T-cell (primary cell): ENCODE measurements at regions not wholly inside any gene's neighbourhood (a gene's known extent, or its start where the extent isn't known, plus 50 kb on each side); places are given as distances from the start of the nearest gene placed in this dataset.

Experiments
- ATAC-seq, 4 experiments: fragments of 200-7000 bp in 3 of 4; fragments of 150-1000 bp in 1 of 4; cut with Tn5 transposase; replicated peaks in 1 of 4; 1 replicate in 3 of 4; 2 replicates in 1 of 4; pipeline ENCODE4 v1.10.0; 2021; ENCODE audit warnings: moderate library complexity in 3 of 4, mild to moderate bottlenecking in 2 of 4, moderate number of reproducible peaks in 1 of 4
- CTCF ChIA-PET, 2 donors: fragments of 300-600 bp; sonication (Branson Sonifier 250); formaldehyde crosslinking; loops; one replicate each; lab custom pipeline; 2022; ENCODE audit warnings: antibody characterized with exemption in 2 of 2; lab: Charles Lee
- POLR2A ChIA-PET, 2 donors: fragments of 300-600 bp; sonication (Branson Sonifier 250); formaldehyde crosslinking; loops; one replicate each; lab custom pipeline; 2022; ENCODE audit warnings: antibody characterized with exemption in 2 of 2; lab: Charles Lee
- DNase-seq, 35 experiments: peaks; one replicate each; pipeline versions ENCODE4 v3.0.0 to v3.0.0-alpha.2; 2013 to 2023
- H3K27ac ChIP-seq: one replicate; pipeline ENCODE4 v1.5.1; 2013; ENCODE audit warnings: low read length
- H3K27me3 ChIP-seq, 2 experiments: replicated peaks in 1 of 2; 1 replicate in 1 of 2; 2 replicates in 1 of 2; pipeline versions ENCODE4 v1.6.1 to v1.7.0; 2013; ENCODE audit warnings: low read length in 1 of 2, mixed read lengths in 1 of 2; ENCODE audit not compliant: control insufficient read depth in 2 of 2, insufficient read depth in 2 of 2; ENCODE audit errors: extremely low read depth in 1 of 2
- H3K36me3 ChIP-seq, 2 donors: 1 replicate in 1 of 2; 2 replicates in 1 of 2; pipeline versions ENCODE4 v1.6.1 to v1.7.0; 2013; ENCODE audit warnings: low read length in 1 of 2; ENCODE audit not compliant: control insufficient read depth in 2 of 2, insufficient read depth in 1 of 2; ENCODE audit errors: extremely low read depth in 1 of 2
- H3K4me1 ChIP-seq, 2 experiments: 1 replicate in 1 of 2; 2 replicates in 1 of 2; pipeline versions ENCODE4 v1.6.1 to v1.7.0; 2013; ENCODE audit warnings: low read length in 2 of 2, mixed read lengths in 1 of 2; ENCODE audit not compliant: insufficient read depth in 2 of 2, control insufficient read depth in 1 of 2; ENCODE audit errors: extremely low read depth in 1 of 2
- H3K4me3 ChIP-seq, 2 donors: 1 replicate in 1 of 2; 2 replicates in 1 of 2; pipeline versions ENCODE4 v1.5.1 to v1.7.0; 2013; ENCODE audit warnings: mild to moderate bottlenecking in 2 of 2, low read length in 1 of 2, moderate library complexity in 1 of 2; ENCODE audit not compliant: control insufficient read depth in 1 of 2; ENCODE audit errors: extremely low read depth in 1 of 2
- H3K9me3 ChIP-seq: 2 replicates; pipeline ENCODE4 v1.7.0; 2013
- H3K27ac Mint-ChIP-seq, 2 donors: one replicate each; pipeline ENCODE4 v1.8.0; 2020 to 2021; ENCODE audit warnings: mild to moderate bottlenecking in 2 of 2, mixed read lengths in 2 of 2
- H3K27me3 Mint-ChIP-seq, 2 donors: one replicate each; pipeline ENCODE4 v1.8.0; 2021 to 2022; ENCODE audit warnings: mixed read lengths in 2 of 2
- H3K36me3 Mint-ChIP-seq: one replicate; pipeline ENCODE4 v1.8.0; 2021; ENCODE audit warnings: mixed read lengths
- H3K4me1 Mint-ChIP-seq, 3 donors: one replicate each; pipeline ENCODE4 v1.8.0; 2020 to 2022; ENCODE audit warnings: mixed read lengths in 3 of 3, mild to moderate bottlenecking in 1 of 3
- H3K4me3 Mint-ChIP-seq, 3 donors: one replicate each; pipeline ENCODE4 v1.8.0; 2020 to 2022; ENCODE audit warnings: mild to moderate bottlenecking in 3 of 3, mixed read lengths in 3 of 3, moderate library complexity in 3 of 3
- H3K9me3 Mint-ChIP-seq, 3 donors: one replicate each; pipeline ENCODE4 v1.8.0; 2020 to 2022; ENCODE audit warnings: mixed read lengths in 3 of 3
- WGBS: methylation state at CpG from one replicate; pipeline ENCODE4 v1.1.5; 2013; ENCODE audit warnings: missing lambda C conversion rate; ENCODE audit not compliant: insufficient coverage; 5-methylcytosine and 5-hydroxymethylcytosine counted together

DNA sequence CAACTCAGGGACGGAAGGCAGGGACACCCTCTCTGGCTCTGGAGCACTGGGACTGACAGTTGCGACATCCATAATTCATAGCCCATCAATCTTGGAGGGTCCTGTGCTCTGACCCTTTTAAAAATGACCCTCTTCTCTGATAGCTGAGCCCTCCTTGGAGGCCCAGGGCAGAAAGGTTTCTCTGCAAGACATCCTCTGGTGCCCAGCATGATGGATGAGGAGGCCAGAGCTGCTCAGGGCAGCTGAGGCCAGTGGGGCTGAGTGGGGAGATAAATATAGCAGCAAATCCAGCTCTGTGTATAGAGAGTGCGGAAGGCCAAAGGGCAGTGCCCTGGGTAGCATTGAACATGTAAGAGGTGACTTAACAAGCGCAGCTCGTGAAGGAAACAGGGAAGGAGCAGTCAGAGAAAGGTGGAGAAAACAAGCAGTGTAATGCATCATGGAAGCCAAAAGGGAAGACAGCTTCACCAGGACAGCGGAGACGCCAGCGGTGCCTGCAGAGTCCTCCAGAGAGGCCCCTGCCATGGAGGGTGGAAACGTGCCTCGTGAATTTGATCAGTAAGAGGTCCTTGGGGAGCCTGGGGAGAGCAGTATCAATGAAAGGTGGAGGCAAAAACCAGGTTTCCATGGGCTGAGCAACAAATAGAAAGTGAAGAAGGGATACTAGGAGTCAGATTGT is 50.4 kb upstream of the FMOD start:
- Mint-ChIP-seq H3K27me3 (peaks cover 25 to 35% of the 10 kb centered on the region in 2 donors), H3K4me3 (no peak overlapping the region), H3K36me3 (no peaks in the 10 kb centered on the region), H3K9me3 (no peaks in the 10 kb centered on the region), H3K4me1 (no peaks in the 10 kb centered on the region), H3K27ac (no peak overlapping the region)
- no peak for ATAC-seq
- Histone ChIP-seq H3K27ac (no peak overlapping the region), H3K4me3 (no peak overlapping the region), H3K36me3 (no peaks in the 10 kb centered on the region), H3K9me3 (no peaks in the 10 kb centered on the region), H3K4me1 (no peaks in the 10 kb centered on the region), H3K27me3 (peaks cover 0 to 8% of the 10 kb centered on the region in 2 experiments)
- DNase-seq = no peak
- POLR2A ChIA-PET = no interaction called here
- CTCF ChIA-PET = no interaction called here
- 75% methylated on average over 9 of the region's 10 CpGs for WGBS

DNA sequence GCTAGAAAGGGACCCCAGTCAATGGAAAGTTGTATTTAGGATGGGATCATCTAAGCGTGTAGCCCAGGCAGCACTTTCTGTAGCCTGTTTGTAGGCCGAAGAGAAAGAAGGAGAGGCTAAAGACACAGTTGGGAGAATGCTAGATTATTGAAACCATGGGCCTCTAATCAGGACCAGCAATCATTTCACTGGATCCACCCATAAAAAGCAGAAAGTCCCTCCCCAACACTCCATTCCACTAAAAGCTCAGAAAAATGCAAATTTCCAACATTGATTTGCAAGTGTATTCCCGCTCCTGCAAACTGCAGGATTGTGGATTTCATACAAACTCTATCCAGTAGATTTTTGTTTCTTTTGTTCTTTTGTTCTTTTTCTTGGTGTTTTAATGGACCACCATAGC is 51.2 kb upstream of the FMOD start:
- CTCF ChIA-PET = no interaction called here
- H3K27ac ChIP-seq = no peak overlapping the region
- WGBS = 100% methylated on average over 1 of the region's 3 CpGs

DNA sequence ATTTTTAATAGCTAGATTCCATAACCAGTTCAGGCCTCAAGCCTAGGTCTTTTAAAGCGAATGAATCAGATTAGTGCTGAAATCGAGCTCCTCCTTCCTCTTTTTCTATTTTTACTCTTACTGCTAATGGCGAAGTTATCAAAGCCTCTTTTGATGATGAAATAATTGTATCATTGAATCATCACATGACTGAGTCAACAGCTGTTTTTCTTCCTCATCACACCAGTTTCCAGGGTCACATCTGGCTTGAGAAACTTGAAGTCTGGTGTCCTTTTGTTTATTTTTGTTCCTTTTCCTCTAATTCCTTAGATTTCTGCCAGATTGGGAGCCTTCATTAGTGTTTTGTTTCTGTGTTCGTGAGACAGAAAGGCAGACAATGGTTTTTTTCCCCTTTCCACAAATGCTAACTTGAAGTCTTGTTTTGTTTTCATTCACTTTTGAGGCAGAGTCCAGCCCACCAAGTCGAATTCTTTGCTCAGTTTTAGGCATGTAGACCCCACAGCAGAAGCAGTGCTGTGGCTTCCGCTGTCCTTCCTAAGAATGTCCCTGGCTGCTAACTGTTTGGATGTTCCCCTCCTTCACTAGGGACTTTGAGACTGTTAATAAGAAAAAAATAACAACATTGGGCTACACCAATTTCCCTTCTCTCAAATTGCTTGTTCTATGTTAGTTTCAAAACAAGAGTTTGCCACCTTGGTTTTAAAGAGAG is 51.9 kb upstream of the FMOD start:
- Mint-ChIP-seq H3K4me1 (no peaks in the 10 kb centered on the region), H3K4me3 (no peak overlapping the region), H3K36me3 (no peaks in the 10 kb centered on the region), H3K27ac (no peak overlapping the region), H3K9me3 (no peaks in the 10 kb centered on the region), H3K27me3 (peaks cover 18 to 33% of the 10 kb centered on the region in 2 donors)
- H3K27ac ChIP-seq = no peak overlapping the region
- WGBS = 0% methylated on average over 1 of the region's 6 CpGs
- no peaks in the 10 kb centered on the region for H3K36me3 ChIP-seq
- DNase-seq (no peak), ATAC-seq (no peak)
- H3K27me3 ChIP-seq = peaks cover 0 to 13% of the 10 kb centered on the region in 2 experiments
- no peaks in the 10 kb centered on the region for H3K9me3 ChIP-seq
- H3K4me1 ChIP-seq = no peaks in the 10 kb centered on the region
- CTCF ChIA-PET = no interaction called here
- POLR2A ChIA-PET = interaction anchor here in 1 of 2 donors (0.6 kb wide), 1 partner anchor 527 kb away, joined by 6 read pairs; no protein-coding TSS in a partner anchor
- no peak overlapping the region for H3K4me3 ChIP-seq

More for the DNA sequence above, 51.2 kb upstream of the FMOD start:
- no peaks in the 10 kb centered on the region for H3K36me3 Mint-ChIP-seq
- H3K27ac Mint-ChIP-seq = no peak overlapping the region
- H3K9me3 Mint-ChIP-seq = no peaks in the 10 kb centered on the region
- ATAC-seq (no peak), DNase-seq (no peak)
- POLR2A ChIA-PET = interaction anchor here in 1 of 2 donors (0.6 kb wide), 1 partner anchor 527 kb away, joined by 6 read pairs; no protein-coding TSS in a partner anchor
- Histone ChIP-seq H3K36me3 (no peaks in the 10 kb centered on the region), H3K4me3 (no peak overlapping the region), H3K27me3 (peaks cover 0 to 13% of the 10 kb centered on the region in 2 experiments), H3K9me3 (no peaks in the 10 kb centered on the region), H3K4me1 (no peaks in the 10 kb centered on the region)
- H3K27me3 Mint-ChIP-seq = peaks cover 22 to 37% of the 10 kb centered on the region in 2 donors
- no peaks in the 10 kb centered on the region for H3K4me1 Mint-ChIP-seq
- no peak overlapping the region for H3K4me3 Mint-ChIP-seq

DNA sequence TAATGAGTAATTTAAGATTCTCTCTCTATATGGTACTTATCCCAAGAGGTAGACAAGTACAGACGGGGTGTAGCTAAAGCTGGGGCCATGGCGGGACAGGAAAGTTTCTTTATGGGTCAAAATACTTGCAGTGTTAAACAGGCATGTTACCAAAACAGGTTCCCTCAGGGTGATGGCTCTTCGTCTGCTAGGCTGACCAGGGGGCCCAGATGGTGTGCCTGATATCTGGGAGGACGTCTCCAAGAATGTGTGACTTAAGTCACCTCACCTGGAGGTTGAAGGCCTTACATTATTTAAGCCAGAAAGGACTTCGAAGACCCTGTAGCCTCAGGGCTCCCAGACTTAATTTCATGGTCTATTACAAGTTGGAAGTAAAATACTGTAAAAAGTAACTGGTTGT is 52.7 kb upstream of the FMOD start:
- Mint-ChIP-seq H3K36me3 (no peaks in the 10 kb centered on the region), H3K27ac (no peak overlapping the region), H3K27me3 (peaks cover 17 to 32% of the 10 kb centered on the region in 2 donors), H3K4me3 (no peak overlapping the region), H3K4me1 (no peaks in the 10 kb centered on the region), H3K9me3 (no peaks in the 10 kb centered on the region)
- Histone ChIP-seq H3K36me3 (no peaks in the 10 kb centered on the region), H3K4me1 (no peaks in the 10 kb centered on the region), H3K27me3 (peaks cover 0 to 17% of the 10 kb centered on the region in 2 experiments), H3K27ac (no peak overlapping the region), H3K4me3 (no peak overlapping the region), H3K9me3 (no peaks in the 10 kb centered on the region)
- ATAC-seq = no peak
- ChIA-PET POLR2A (no interaction called here), CTCF (no interaction called here)
- no peak for DNase-seq
- WGBS = 25% methylated on average over 1 of the region's 5 CpGs

DNA sequence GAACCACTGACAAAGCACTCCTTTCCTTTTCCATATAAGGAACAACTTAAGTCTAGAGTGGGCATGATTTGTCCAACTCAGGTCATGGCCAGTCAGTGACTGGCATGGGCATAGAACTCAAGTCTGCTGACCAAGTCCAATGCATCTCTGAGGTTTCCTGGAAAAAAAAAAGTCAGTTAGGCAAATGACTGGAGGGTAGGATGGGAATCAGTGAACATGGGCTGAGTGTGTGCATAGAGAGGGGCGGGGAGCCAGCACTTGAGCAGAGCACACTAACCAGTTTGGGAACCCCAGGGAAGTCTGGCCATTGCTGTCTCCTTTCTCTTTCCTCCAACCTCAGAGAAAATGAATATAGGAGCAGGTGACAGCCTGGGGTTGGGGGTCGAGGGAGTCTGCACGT is 53.6 kb upstream of the FMOD start:
- no peaks in the 10 kb centered on the region for H3K4me1 ChIP-seq
- no peak overlapping the region for H3K4me3 ChIP-seq
- H3K9me3 ChIP-seq = no peaks in the 10 kb centered on the region
- no CpG with 5 or more reads among the region's 3 CpGs for WGBS
- POLR2A ChIA-PET = no interaction called here
- Mint-ChIP-seq H3K4me3 (no peak overlapping the region), H3K27me3 (peaks cover 21 to 38% of the 10 kb centered on the region in 2 donors), H3K4me1 (no peaks in the 10 kb centered on the region), H3K36me3 (no peaks in the 10 kb centered on the region), H3K9me3 (no peaks in the 10 kb centered on the region), H3K27ac (no peak overlapping the region)
- no peak for DNase-seq
- ATAC-seq = no peak
- CTCF ChIA-PET = no interaction called here
- H3K27ac ChIP-seq = no peak overlapping the region
- H3K36me3 ChIP-seq = no peaks in the 10 kb centered on the region
- H3K27me3 ChIP-seq = peaks cover 0 to 25% of the 10 kb centered on the region in 2 experiments

DNA sequence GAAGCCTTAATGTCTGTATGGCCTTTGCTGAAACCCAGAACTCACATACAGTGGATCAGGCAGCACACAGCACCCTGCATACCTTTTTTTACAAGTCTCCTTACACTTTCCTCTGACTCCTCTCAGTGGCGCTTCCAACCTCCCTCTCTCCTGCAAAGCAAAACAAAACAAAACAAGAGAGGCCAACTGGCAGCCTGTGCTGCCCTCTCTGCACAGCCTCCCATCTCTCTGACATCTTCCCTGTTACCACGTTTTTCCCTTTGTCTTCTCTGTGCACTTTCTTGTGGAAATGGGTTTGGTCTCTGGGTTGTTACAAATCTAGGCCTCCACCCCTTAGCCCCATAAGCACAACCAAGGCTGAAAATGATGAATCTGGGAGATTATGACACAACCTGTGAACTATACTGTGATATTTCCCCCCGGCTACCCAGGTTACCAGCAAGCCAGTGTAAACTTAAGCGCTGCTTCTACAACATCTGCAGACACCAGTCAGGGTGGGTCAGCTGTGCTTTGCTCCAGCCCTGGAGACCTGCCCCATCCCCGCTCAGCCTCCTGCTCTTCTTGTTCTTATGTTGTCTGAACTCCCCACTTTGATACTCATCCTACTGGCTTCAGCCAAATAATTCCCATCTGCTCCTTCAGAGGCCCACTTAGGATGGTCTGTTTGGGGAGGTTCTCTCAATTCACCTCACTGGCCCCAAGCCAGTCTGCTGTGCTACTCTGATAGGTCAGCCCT is 54.9 kb upstream of the FMOD start:
- no peaks in the 10 kb centered on the region for H3K4me1 ChIP-seq
- POLR2A ChIA-PET = no interaction called here
- Mint-ChIP-seq H3K4me1 (peaks cover 0 to 2% (median 0%) of the 10 kb centered on the region in 3 donors), H3K4me3 (no peak overlapping the region), H3K9me3 (no peaks in the 10 kb centered on the region), H3K27ac (no peak overlapping the region), H3K36me3 (no peaks in the 10 kb centered on the region), H3K27me3 (peaks cover 33 to 47% of the 10 kb centered on the region in 2 donors)
- ATAC-seq (no peak), DNase-seq (no peak)
- CTCF ChIA-PET = no interaction called here
- H3K9me3 ChIP-seq = no peaks in the 10 kb centered on the region
- no peaks in the 10 kb centered on the region for H3K36me3 ChIP-seq
- no peak overlapping the region for H3K4me3 ChIP-seq
- WGBS = 90% methylated on average over 3 of the region's 5 CpGs
- H3K27ac ChIP-seq = no peak overlapping the region
- peaks cover 0 to 24% of the 10 kb centered on the region in 2 experiments for H3K27me3 ChIP-seq
